ENCODE measurements at regions not wholly inside any gene's neighbourhood (a gene's known extent, or its start where the extent isn't known, plus 50 kb on each side); places are given as distances from the start of the nearest gene placed in this dataset.

DNA sequence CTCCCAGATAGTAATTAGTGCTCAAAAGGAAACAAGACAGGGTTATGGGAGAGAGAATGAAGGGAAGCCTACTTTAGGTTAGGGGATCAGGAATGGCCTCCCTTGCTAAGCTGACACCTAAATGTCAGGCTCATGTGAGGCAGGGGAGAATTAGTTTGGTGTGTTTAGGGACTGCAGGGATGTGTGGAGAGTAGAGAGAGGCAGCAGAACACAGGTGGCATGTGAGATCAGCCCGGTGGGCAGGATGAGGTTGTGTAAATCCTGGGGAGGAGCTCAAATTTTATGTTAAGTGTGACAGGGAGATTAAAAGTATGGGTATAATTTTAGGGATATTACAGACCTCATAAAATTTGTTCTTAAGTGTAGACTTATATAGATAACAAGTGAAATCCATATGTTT lies 56.2 kb upstream of the ZNF438 start:
- TF ChIP-seq, protein P1, sequence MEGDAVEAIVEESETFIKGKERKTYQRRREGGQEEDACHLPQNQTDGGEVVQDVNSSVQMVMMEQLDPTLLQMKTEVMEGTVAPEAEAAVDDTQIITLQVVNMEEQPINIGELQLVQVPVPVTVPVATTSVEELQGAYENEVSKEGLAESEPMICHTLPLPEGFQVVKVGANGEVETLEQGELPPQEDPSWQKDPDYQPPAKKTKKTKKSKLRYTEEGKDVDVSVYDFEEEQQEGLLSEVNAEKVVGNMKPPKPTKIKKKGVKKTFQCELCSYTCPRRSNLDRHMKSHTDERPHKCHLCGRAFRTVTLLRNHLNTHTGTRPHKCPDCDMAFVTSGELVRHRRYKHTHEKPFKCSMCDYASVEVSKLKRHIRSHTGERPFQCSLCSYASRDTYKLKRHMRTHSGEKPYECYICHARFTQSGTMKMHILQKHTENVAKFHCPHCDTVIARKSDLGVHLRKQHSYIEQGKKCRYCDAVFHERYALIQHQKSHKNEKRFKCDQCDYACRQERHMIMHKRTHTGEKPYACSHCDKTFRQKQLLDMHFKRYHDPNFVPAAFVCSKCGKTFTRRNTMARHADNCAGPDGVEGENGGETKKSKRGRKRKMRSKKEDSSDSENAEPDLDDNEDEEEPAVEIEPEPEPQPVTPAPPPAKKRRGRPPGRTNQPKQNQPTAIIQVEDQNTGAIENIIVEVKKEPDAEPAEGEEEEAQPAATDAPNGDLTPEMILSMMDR (IDR thresholded peaks at IDR 0.05; ENCODE audit: insufficient read depth, low read length, poor library complexity, severe bottlenecking) = no peak
- TF ChIP-seq EZH2phosphoT487 (conservative IDR thresholded peaks at IDR 0.05; ENCODE audit: low read length) = no peak
- no peaks in the 10 kb centered on the region for H3K36me3 ChIP-seq (ENCODE audit: low read length)
- H3K4me2 ChIP-seq (ENCODE audit: low read depth, low read length, poor library complexity, severe bottlenecking) = no peak overlapping the region
- H3K4me3 ChIP-seq (ENCODE audit: insufficient read depth, low read length, poor library complexity, severe bottlenecking) = no peak overlapping the region
- H3K27ac ChIP-seq (ENCODE audit: low read depth, low read length) = no peak overlapping the region
- H3K9me3 ChIP-seq (ENCODE audit: insufficient read depth, low read length) = no peaks in the 10 kb centered on the region
- H3K9ac ChIP-seq (ENCODE audit: low read length) = no peak overlapping the region
- no peaks in the 10 kb centered on the region for H3K79me2 ChIP-seq (ENCODE audit: insufficient read depth, low read length)
- H3F3A ChIP-seq (ENCODE audit: insufficient read depth) = no peaks in the 10 kb centered on the region
- H3K27me3 ChIP-seq (ENCODE audit: low read length) = no peaks in the 10 kb centered on the region
- no peak overlapping the region for H2AFZ ChIP-seq (ENCODE audit: low read depth, low read length, severe bottlenecking)
- no peaks in the 10 kb centered on the region for H4K20me1 ChIP-seq (ENCODE audit: low read depth, low read length)
- no peaks in the 10 kb centered on the region for H3K9me2 ChIP-seq (replicated peaks; ENCODE audit: insufficient read depth, low read length)

DNA sequence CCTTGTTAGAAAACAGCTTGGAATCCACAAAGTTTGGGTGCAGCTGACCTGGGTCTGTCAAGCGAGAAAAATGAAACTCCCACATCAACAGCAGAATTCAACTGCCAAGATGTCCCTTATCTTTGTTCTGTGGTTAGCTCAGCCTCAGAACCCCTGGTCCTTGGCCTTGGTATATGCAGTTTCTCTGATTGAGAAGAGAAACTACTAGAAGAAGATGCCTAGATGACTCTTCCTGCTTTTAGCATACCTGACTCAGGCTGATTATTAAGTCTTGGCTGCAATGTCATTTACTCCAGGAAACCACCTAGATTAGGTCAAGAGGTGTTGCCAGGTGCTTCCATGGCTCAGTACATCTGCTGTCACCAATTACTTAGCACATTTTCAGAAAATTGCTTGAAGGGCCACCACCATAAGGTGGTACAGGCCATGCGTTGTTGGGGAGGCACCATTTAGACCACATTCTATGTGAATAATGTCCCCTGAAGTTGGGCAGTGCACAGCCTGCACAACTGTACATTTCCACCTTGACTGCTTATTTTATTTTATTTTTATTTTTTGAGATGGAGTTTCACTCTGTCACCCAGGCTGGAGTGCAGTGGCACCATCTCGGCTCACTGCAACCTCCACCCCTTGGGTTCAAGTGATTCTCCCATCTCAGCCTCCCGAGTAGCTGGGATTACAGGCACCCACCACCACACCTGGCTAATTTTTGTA lies 59.4 kb upstream of the ZNF438 start:
- Histone ChIP-seq H3K27me3 (ENCODE audit: low read length) (no peaks in the 10 kb centered on the region), H3K9me3 (ENCODE audit: insufficient read depth, low read length) (no peaks in the 10 kb centered on the region), H3K36me3 (ENCODE audit: low read length) (no peaks in the 10 kb centered on the region), H4K20me1 (ENCODE audit: low read depth, low read length) (no peaks in the 10 kb centered on the region), H3K4me3 (ENCODE audit: insufficient read depth, low read length, poor library complexity, severe bottlenecking) (no peak overlapping the region), H3K27ac (ENCODE audit: low read depth, low read length) (no peak overlapping the region), H3F3A (ENCODE audit: insufficient read depth) (no peaks in the 10 kb centered on the region), H3K9ac (ENCODE audit: low read length) (no peak overlapping the region), H3K9me2 (replicated peaks; ENCODE audit: insufficient read depth, low read length) (no peaks in the 10 kb centered on the region), H3K79me2 (ENCODE audit: insufficient read depth, low read length) (no peaks in the 10 kb centered on the region), H2AFZ (ENCODE audit: low read depth, low read length, severe bottlenecking) (no peak overlapping the region), H3K4me2 (ENCODE audit: low read depth, low read length, poor library complexity, severe bottlenecking) (no peak overlapping the region)
- TF ChIP-seq EZH2phosphoT487 (conservative IDR thresholded peaks at IDR 0.05; ENCODE audit: low read length) = no peak
- TF ChIP-seq, protein P1 (IDR thresholded peaks at IDR 0.05; ENCODE audit: insufficient read depth, low read length, poor library complexity, severe bottlenecking) = no peak

DNA sequence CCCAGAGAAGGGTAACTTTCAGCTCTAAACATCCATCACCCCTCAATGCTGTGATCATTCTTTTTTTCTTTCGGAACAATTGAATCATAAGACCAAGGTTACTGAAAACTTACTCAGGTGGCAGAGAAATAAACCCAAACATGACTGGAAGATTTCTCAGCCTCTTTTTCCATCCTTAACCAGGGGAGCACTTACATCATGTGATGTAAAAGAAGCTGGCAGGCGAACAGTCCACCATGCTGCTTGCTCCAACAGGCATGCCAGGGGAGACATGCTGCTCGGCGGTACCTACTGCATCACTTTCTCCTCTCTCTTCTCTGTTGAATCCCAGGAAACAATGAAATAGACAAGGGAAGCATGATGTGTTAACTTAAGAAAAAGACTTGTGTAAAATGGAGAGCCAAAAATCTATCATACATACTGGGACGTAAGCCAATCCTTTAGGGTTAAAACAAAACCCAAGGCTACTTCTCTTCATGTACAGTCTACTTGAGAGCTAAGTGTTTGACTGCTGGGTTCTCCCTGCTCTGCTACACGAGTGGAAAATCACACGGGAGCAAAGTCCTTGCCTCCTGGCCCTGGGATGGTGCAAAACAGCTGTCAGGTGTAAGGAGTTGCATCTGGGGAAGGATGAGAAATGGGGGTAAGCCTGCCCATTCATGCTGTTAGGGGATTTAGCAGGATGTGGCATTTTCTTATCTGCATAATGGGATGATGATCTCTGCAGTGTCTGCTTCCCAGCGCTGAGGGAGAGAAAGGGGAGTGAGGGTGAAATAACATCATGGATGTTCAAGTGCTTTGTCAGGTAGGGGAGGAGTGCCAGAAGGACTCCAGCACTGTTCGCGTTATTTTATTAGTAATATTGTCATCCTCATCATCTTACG lies 64.3 kb upstream of the ZNF438 start:
- no peak overlapping the region for H3K4me3 ChIP-seq (ENCODE audit: insufficient read depth, low read length, poor library complexity, severe bottlenecking)
- no peaks in the 10 kb centered on the region for H3K9me2 ChIP-seq (replicated peaks; ENCODE audit: insufficient read depth, low read length)
- no peaks in the 10 kb centered on the region for H3K27me3 ChIP-seq (ENCODE audit: low read length)
- H4K20me1 ChIP-seq (ENCODE audit: low read depth, low read length) = no peaks in the 10 kb centered on the region
- no peaks in the 10 kb centered on the region for H3F3A ChIP-seq (ENCODE audit: insufficient read depth)
- H3K79me2 ChIP-seq (ENCODE audit: insufficient read depth, low read length) = no peaks in the 10 kb centered on the region
- no peak for TF ChIP-seq EZH2phosphoT487 (conservative IDR thresholded peaks at IDR 0.05; ENCODE audit: low read length)
- TF ChIP-seq, protein P1 (IDR thresholded peaks at IDR 0.05; ENCODE audit: insufficient read depth, low read length, poor library complexity, severe bottlenecking) = no peak
- no peaks in the 10 kb centered on the region for H3K9me3 ChIP-seq (ENCODE audit: insufficient read depth, low read length)
- H3K27ac ChIP-seq (ENCODE audit: low read depth, low read length) = no peak overlapping the region
- H3K9ac ChIP-seq (ENCODE audit: low read length) = no peak overlapping the region
- H3K36me3 ChIP-seq (ENCODE audit: low read length) = no peaks in the 10 kb centered on the region
- no peak overlapping the region for H2AFZ ChIP-seq (ENCODE audit: low read depth, low read length, severe bottlenecking)
- H3K4me2 ChIP-seq (ENCODE audit: low read depth, low read length, poor library complexity, severe bottlenecking) = no peak overlapping the region

Measured in SU-DHL-6 (cell line).